Neural cell (in vitro differentiated cells): ENCODE measurements at regions not wholly inside any gene's neighbourhood (a gene's known extent, or its start where the extent isn't known, plus 50 kb on each side); places are given as distances from the start of the nearest gene placed in this dataset.

Source experiments
- H2AFZ ChIP-seq: fragments of 200-600, 300-800 bp; sonication (generic), shearing (Covaris generic); 2 replicates; pipeline ENCODE4 v1.6.0; 2014; ENCODE audit warnings: low read depth, mild to moderate bottlenecking, antibody characterized with exemption, low read length, moderate library complexity
- H3F3A ChIP-seq: fragments of 200-600 bp; shearing (Covaris generic); 2 replicates; pipeline ENCODE4 v1.6.1; 2016; ENCODE audit warnings: mild to moderate bottlenecking, moderate library complexity, mixed read lengths, antibody characterized with exemption, low read length; ENCODE audit not compliant: insufficient read depth, poor library complexity, severe bottlenecking
- H3K27ac ChIP-seq: fragments of 200-600, 300-800 bp; sonication (generic), shearing (Covaris generic); 2 replicates; pipeline ENCODE4 v1.5.1; 2014; ENCODE audit warnings: mild to moderate bottlenecking, low read length, moderate library complexity
- H3K27me3 ChIP-seq: fragments of 300-800, 200-600 bp; sonication (generic), shearing (Covaris generic); 2 replicates; pipeline ENCODE4 v1.6.0; 2014; ENCODE audit warnings: mild to moderate bottlenecking, low read depth, low read length, moderate library complexity; ENCODE audit not compliant: insufficient read depth
- H3K36me3 ChIP-seq: fragments of 300-800, 200-600 bp; sonication (generic), shearing (Covaris generic); 2 replicates; pipeline ENCODE4 v1.5.1; 2014; ENCODE audit warnings: mild to moderate bottlenecking, antibody characterized with exemption, low read length, moderate library complexity; ENCODE audit not compliant: insufficient read depth
- H3K4me2 ChIP-seq: fragments of 300-800, 200-600 bp; sonication (generic), shearing (Covaris generic); 2 replicates; pipeline ENCODE4 v1.6.0; 2014; ENCODE audit warnings: mild to moderate bottlenecking, low read length
- H3K4me3 ChIP-seq: fragments of 300-800, 200-600 bp; sonication (generic), shearing (Covaris generic); 2 replicates; pipeline ENCODE4 v1.5.1; 2014; ENCODE audit warnings: mild to moderate bottlenecking, low read length, moderate library complexity
- H3K79me2 ChIP-seq: fragments of 200-600 bp; shearing (Covaris generic); replicated peaks from 2 replicates; pipeline ENCODE4 v1.6.0; 2014; ENCODE audit warnings: mild to moderate bottlenecking, low read length, moderate library complexity; ENCODE audit not compliant: insufficient read depth
- H3K9ac ChIP-seq: fragments of 300-800, 200-600 bp; sonication (generic), shearing (Covaris generic); 2 replicates; pipeline ENCODE4 v1.6.1; 2016; ENCODE audit warnings: mild to moderate bottlenecking, low read length, mixed read lengths
- H3K9me2 ChIP-seq: fragments of 200-600 bp; shearing (Covaris generic); 2 replicates; pipeline ENCODE4 v1.6.1; 2016; ENCODE audit warnings: mild to moderate bottlenecking, low read length, mixed read lengths; ENCODE audit not compliant: insufficient read depth
- H3K9me3 ChIP-seq: fragments of 200-600, 300-800 bp; sonication (generic), shearing (Covaris generic); 2 replicates; pipeline ENCODE4 v1.6.1; 2016; ENCODE audit warnings: mild to moderate bottlenecking, mixed run types, low read length, moderate library complexity, mixed read lengths
- H4K20me1 ChIP-seq: fragments of 200-600 bp; shearing (Covaris generic); 2 replicates; pipeline ENCODE4 v1.6.1; 2016; ENCODE audit warnings: mild to moderate bottlenecking, mixed run types; ENCODE audit not compliant: insufficient read depth
- EP300 ChIP-seq: fragments of 450-650 bp; conservative IDR thresholded peaks from 2 replicates; pipeline ENCODE4 v1.6.1; 2014; ENCODE audit warnings: antibody characterized with exemption, mild to moderate bottlenecking, moderate library complexity; ENCODE audit not compliant: poor library complexity, severe bottlenecking
- EZH2 ChIP-seq: fragments of 200-600, 300-800 bp; shearing (Covaris generic), sonication (generic); IDR thresholded peaks from 2 replicates; pipeline ENCODE4 v1.6.1; 2014; ENCODE audit warnings: antibody characterized with exemption, low read length, borderline replicate concordance, mild to moderate bottlenecking; ENCODE audit not compliant: insufficient read depth, poor library complexity, severe bottlenecking
- POLR2AphosphoS5 ChIP-seq: IDR thresholded peaks from 2 replicates; pipeline ENCODE4 v1.6.1; 2012
- RAD21 ChIP-seq: fragments of 450-650 bp; conservative IDR thresholded peaks from 2 replicates; pipeline ENCODE4 v1.6.1; 2014; ENCODE audit warnings: antibody characterized with exemption, mild to moderate bottlenecking, moderate library complexity
- SMC3 ChIP-seq: fragments of 450-650 bp; conservative IDR thresholded peaks from 2 replicates; pipeline ENCODE4 v1.6.1; 2014; ENCODE audit warnings: antibody characterized with exemption, mild to moderate bottlenecking, moderate library complexity; ENCODE audit not compliant: poor library complexity
- TAF1 ChIP-seq: IDR thresholded peaks from 2 replicates; pipeline ENCODE4 v1.6.1; 2012; ENCODE audit warnings: low read depth
- TF ChIP-seq, protein P1 (sequence below): fragments of 450-650 bp; IDR thresholded peaks from 2 replicates; pipeline ENCODE4 v1.5.1; 2014; ENCODE audit warnings: antibody characterized with exemption, mild to moderate bottlenecking, moderate library complexity; ENCODE audit not compliant: poor library complexity, severe bottlenecking
- TF ChIP-seq, protein P2 (sequence below): IDR thresholded peaks from 2 replicates; pipeline ENCODE4 v1.6.1; 2012; ENCODE audit warnings: borderline replicate concordance

DNA sequence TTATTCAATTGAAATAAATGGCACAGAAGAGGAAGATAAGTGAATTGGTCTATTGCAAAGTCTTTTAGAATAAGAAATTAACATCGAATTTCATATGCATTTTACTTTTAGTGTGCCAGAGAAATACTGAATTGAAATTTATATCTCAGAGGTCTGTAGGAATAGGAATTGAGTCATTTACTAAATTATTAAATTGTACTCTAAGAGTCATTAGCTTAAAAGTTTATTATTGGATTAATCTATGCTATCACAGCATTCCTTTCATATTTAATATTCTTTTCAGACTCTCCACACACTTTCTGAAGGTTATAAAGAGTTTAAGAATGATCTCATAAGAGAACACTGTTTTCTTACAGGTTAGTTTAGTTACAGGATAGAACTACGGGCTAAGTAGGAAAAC is 2711.5 kb downstream of the ARAP2 start:
- Histone ChIP-seq H4K20me1 (no peaks in the 10 kb centered on the region), H3K9me2 (no peaks in the 10 kb centered on the region), H3K4me2 (no peak overlapping the region), H3K79me2 (no peaks in the 10 kb centered on the region), H2AFZ (no peak overlapping the region), H3K27ac (no peak overlapping the region), H3K9ac (no peak overlapping the region), H3K27me3 (no peaks in the 10 kb centered on the region), H3K4me3 (no peak overlapping the region), H3F3A (no peaks in the 10 kb centered on the region), H3K9me3 (no peaks in the 10 kb centered on the region), H3K36me3 (no peaks in the 10 kb centered on the region)
- no peak for TF ChIP-seq TAF1
- TF ChIP-seq, protein P1, sequence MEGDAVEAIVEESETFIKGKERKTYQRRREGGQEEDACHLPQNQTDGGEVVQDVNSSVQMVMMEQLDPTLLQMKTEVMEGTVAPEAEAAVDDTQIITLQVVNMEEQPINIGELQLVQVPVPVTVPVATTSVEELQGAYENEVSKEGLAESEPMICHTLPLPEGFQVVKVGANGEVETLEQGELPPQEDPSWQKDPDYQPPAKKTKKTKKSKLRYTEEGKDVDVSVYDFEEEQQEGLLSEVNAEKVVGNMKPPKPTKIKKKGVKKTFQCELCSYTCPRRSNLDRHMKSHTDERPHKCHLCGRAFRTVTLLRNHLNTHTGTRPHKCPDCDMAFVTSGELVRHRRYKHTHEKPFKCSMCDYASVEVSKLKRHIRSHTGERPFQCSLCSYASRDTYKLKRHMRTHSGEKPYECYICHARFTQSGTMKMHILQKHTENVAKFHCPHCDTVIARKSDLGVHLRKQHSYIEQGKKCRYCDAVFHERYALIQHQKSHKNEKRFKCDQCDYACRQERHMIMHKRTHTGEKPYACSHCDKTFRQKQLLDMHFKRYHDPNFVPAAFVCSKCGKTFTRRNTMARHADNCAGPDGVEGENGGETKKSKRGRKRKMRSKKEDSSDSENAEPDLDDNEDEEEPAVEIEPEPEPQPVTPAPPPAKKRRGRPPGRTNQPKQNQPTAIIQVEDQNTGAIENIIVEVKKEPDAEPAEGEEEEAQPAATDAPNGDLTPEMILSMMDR, result no peak
- TF ChIP-seq POLR2AphosphoS5, result no peak
- TF ChIP-seq, protein P2, sequence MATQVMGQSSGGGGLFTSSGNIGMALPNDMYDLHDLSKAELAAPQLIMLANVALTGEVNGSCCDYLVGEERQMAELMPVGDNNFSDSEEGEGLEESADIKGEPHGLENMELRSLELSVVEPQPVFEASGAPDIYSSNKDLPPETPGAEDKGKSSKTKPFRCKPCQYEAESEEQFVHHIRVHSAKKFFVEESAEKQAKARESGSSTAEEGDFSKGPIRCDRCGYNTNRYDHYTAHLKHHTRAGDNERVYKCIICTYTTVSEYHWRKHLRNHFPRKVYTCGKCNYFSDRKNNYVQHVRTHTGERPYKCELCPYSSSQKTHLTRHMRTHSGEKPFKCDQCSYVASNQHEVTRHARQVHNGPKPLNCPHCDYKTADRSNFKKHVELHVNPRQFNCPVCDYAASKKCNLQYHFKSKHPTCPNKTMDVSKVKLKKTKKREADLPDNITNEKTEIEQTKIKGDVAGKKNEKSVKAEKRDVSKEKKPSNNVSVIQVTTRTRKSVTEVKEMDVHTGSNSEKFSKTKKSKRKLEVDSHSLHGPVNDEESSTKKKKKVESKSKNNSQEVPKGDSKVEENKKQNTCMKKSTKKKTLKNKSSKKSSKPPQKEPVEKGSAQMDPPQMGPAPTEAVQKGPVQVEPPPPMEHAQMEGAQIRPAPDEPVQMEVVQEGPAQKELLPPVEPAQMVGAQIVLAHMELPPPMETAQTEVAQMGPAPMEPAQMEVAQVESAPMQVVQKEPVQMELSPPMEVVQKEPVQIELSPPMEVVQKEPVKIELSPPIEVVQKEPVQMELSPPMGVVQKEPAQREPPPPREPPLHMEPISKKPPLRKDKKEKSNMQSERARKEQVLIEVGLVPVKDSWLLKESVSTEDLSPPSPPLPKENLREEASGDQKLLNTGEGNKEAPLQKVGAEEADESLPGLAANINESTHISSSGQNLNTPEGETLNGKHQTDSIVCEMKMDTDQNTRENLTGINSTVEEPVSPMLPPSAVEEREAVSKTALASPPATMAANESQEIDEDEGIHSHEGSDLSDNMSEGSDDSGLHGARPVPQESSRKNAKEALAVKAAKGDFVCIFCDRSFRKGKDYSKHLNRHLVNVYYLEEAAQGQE, result no peak
- TF ChIP-seq EZH2, result no peak
- no peak for TF ChIP-seq EP300
- no peak for TF ChIP-seq RAD21
- no peak for TF ChIP-seq SMC3

DNA sequence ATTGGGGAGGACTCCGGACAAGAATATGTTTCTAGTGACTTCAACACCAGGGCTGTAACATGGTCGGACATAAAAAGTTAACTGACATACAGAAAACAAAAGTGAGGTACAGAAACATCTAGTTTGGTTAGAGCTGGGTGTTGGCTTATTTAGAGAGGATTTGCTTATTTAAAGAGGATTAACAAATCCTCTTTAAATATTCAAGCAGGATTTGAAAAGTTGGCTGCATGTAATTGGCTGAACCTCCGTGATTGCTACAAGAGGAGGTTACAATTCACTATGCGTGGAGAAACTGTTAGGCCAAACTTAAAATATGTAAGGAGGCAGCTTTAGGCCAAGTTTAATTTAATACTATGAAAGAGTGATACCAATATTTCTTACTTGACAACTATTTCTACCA is 2707.4 kb downstream of the ARAP2 start:
- H3K4me3 ChIP-seq, result no peak overlapping the region
- no peak overlapping the region for H3K4me2 ChIP-seq
- H3K79me2 ChIP-seq, result no peaks in the 10 kb centered on the region
- H3K9ac ChIP-seq, result no peak overlapping the region
- no peaks in the 10 kb centered on the region for H3K27me3 ChIP-seq
- no peaks in the 10 kb centered on the region for H3K9me3 ChIP-seq
- no peaks in the 10 kb centered on the region for H3F3A ChIP-seq
- TF ChIP-seq, protein P2, result no peak
- TF ChIP-seq TAF1 (no peak), EP300 (no peak), SMC3 (no peak), EZH2 (no peak)
- no peak overlapping the region for H2AFZ ChIP-seq
- no peaks in the 10 kb centered on the region for H3K9me2 ChIP-seq
- H4K20me1 ChIP-seq, result no peaks in the 10 kb centered on the region
- peak overlapping the region; percentile 65 for H3K27ac ChIP-seq
- no peaks in the 10 kb centered on the region for H3K36me3 ChIP-seq
